ENCODE measurements at regions not wholly inside any gene's neighbourhood (a gene's known extent, or its start where the extent isn't known, plus 50 kb on each side); places are given as distances from the start of the nearest gene placed in this dataset.

GRCh38 chr16:56140645-56141044 lies 50.6 kb upstream of the GNAO1 start:
- DNase-seq = no peak

- no peak for DNase-seq
Observed at GRCh38 chr16:56137269-56137668, 54.0 kb upstream of the GNAO1 start.

- DNase-seq = no peak
Observed at GRCh38 chr16:56136256-56136655, 55.0 kb upstream of the GNAO1 start.

- no peak for DNase-seq
Observed at GRCh38 chr16:56134790-56135189, 56.5 kb upstream of the GNAO1 start.

- DNase-seq = no peak
Observed at GRCh38 chr16:56125922-56126321, 65.4 kb upstream of the GNAO1 start.

GRCh38 chr16:56122251-56122650 lies 69.0 kb upstream of the GNAO1 start:
- no peak for DNase-seq

GRCh38 chr16:56121156-56121500 lies 70.2 kb upstream of the GNAO1 start:
- peak; percentile 17 to 41 (median 25) for DNase-seq

- DNase-seq = no peak
Observed at GRCh38 chr16:56120447-56121155, 70.7 kb upstream of the GNAO1 start.

GRCh38 chr16:56119133-56119532 lies 72.2 kb upstream of the GNAO1 start:
- DNase-seq = peak; percentile 20 to 57 (median 51)

- no peak for DNase-seq
Observed at GRCh38 chr16:56116577-56116964, 74.7 kb upstream of the GNAO1 start.

GRCh38 chr16:56115817-56116576 lies 75.3 kb upstream of the GNAO1 start:
- DNase-seq = peak in 2 of 3 donors; percentile 5 to 18

- DNase-seq = no peak
Observed at GRCh38 chr16:56113223-56113622, 78.1 kb upstream of the GNAO1 start.

GRCh38 chr16:56111100-56111499 lies 80.2 kb upstream of the GNAO1 start:
- no peak for DNase-seq

GRCh38 chr16:56109994-56110393 lies 81.3 kb upstream of the GNAO1 start:
- DNase-seq = no peak

- no peak for DNase-seq
Observed at GRCh38 chr16:56109205-56109604, 82.1 kb upstream of the GNAO1 start.

- DNase-seq = no peak
Observed at GRCh38 chr16:56108724-56109123, 82.6 kb upstream of the GNAO1 start.

- DNase-seq = no peak
Observed at GRCh38 chr16:56108056-56108471, 83.2 kb upstream of the GNAO1 start.

- DNase-seq = no peak
Observed at GRCh38 chr16:56106527-56106926, 84.8 kb upstream of the GNAO1 start.

GRCh38 chr16:56102906-56103305 lies 88.4 kb upstream of the GNAO1 start:
- DNase-seq = no peak

GRCh38 chr16:56102183-56102686 lies 89.1 kb upstream of the GNAO1 start:
- no peak for DNase-seq

GRCh38 chr16:56101480-56101879 lies 89.8 kb upstream of the GNAO1 start:
- no peak for DNase-seq

- no peak for DNase-seq
Observed at GRCh38 chr16:56097306-56097705, 94.0 kb upstream of the GNAO1 start.

GRCh38 chr16:56094231-56094630 lies 97.1 kb upstream of the GNAO1 start:
- no peak for DNase-seq

- DNase-seq = peak in 1 of 3 donors; percentile 1
Observed at GRCh38 chr16:56093055-56093454, 98.2 kb upstream of the GNAO1 start.
